ENCODE measurements at regions not wholly inside any gene's neighbourhood (a gene's known extent, or its start where the extent isn't known, plus 50 kb on each side); places are given as distances from the start of the nearest gene placed in this dataset.

GRCh38 chr16:65827231-65827630 lies 539.3 kb upstream of the CDH5 start:
- TF ChIP-seq CTCF (IDR thresholded peaks at IDR 0.05) (no peak), POLR2A (IDR thresholded peaks at IDR 0.05) (no peak)
- H3K4me1 ChIP-seq: no peaks in the 10 kb centered on the region
- no peaks in the 10 kb centered on the region for H3K9me3 ChIP-seq
- no peaks in the 10 kb centered on the region for H3K36me3 ChIP-seq
- no peak overlapping the region for H3K27ac ChIP-seq
- H3K27me3 ChIP-seq: no peaks in the 10 kb centered on the region
- H3K4me3 ChIP-seq: no peak overlapping the region
- no peak for DNase-seq

GRCh38 chr16:65825191-65825856 lies 541.2 kb upstream of the CDH5 start:
- H3K27ac ChIP-seq: no peak overlapping the region
- H3K27me3 ChIP-seq: no peaks in the 10 kb centered on the region
- no peaks in the 10 kb centered on the region for H3K36me3 ChIP-seq
- DNase-seq: no peak
- no peaks in the 10 kb centered on the region for H3K4me1 ChIP-seq
- H3K4me3 ChIP-seq: no peak overlapping the region
- no peak for TF ChIP-seq CTCF (IDR thresholded peaks at IDR 0.05)
- TF ChIP-seq POLR2A (IDR thresholded peaks at IDR 0.05): no peak
- H3K9me3 ChIP-seq: no peaks in the 10 kb centered on the region

GRCh38 chr16:65822148-65822547 lies 544.3 kb upstream of the CDH5 start:
- H3K4me1 ChIP-seq: no peaks in the 10 kb centered on the region
- no peak overlapping the region for H3K27ac ChIP-seq
- no peak for DNase-seq
- no peak overlapping the region for H3K4me3 ChIP-seq
- no peaks in the 10 kb centered on the region for H3K9me3 ChIP-seq
- H3K36me3 ChIP-seq: no peaks in the 10 kb centered on the region
- no peaks in the 10 kb centered on the region for H3K27me3 ChIP-seq
- TF ChIP-seq POLR2A (IDR thresholded peaks at IDR 0.05) (no peak), CTCF (IDR thresholded peaks at IDR 0.05) (no peak)

- no peaks in the 10 kb centered on the region for H3K9me3 ChIP-seq
- no peak overlapping the region for H3K4me3 ChIP-seq
- no peak for DNase-seq
- no peaks in the 10 kb centered on the region for H3K4me1 ChIP-seq
- no peaks in the 10 kb centered on the region for H3K27me3 ChIP-seq
- H3K36me3 ChIP-seq: no peaks in the 10 kb centered on the region
- no peak for TF ChIP-seq POLR2A (IDR thresholded peaks at IDR 0.05)
- TF ChIP-seq CTCF (IDR thresholded peaks at IDR 0.05): no peak
- H3K27ac ChIP-seq: no peak overlapping the region
These were observed 547.2 kb upstream of the CDH5 start for GRCh38 chr16:65819136-65819898.

GRCh38 chr16:65817799-65818198 lies 548.7 kb upstream of the CDH5 start:
- TF ChIP-seq POLR2A (IDR thresholded peaks at IDR 0.05): no peak
- no peak for TF ChIP-seq CTCF (IDR thresholded peaks at IDR 0.05)

More at GRCh38 chr16:65817799-65818198, 548.7 kb upstream of the CDH5 start:
- Histone ChIP-seq H3K27me3 (no peaks in the 10 kb centered on the region), H3K36me3 (no peaks in the 10 kb centered on the region), H3K9me3 (no peaks in the 10 kb centered on the region), H3K27ac (no peak overlapping the region), H3K4me3 (no peak overlapping the region), H3K4me1 (no peaks in the 10 kb centered on the region)
- DNase-seq: no peak

Data from Peyer's patch (tissue), 4 donors.